Ovary (tissue), 3 donors: ENCODE measurements at regions not wholly inside any gene's neighbourhood (a gene's known extent, or its start where the extent isn't known, plus 50 kb on each side); places are given as distances from the start of the nearest gene placed in this dataset.

ENCODE experiments used
- EP300 ChIP-seq: sonication (generic); formaldehyde crosslinking; IDR thresholded peaks from one replicate; pipeline ENCODE4 v1.6.1; 2017; ENCODE audit warnings: antibody characterized with exemption
- POLR2A ChIP-seq: fragments of 450-650 bp; IDR thresholded peaks from one replicate; pipeline ENCODE4 v1.6.1; 2017; ENCODE audit warnings: antibody characterized with exemption, mild to moderate bottlenecking, moderate library complexity
- TF ChIP-seq, protein P1 (sequence below), 3 donors: fragments of 450-650 bp in 2 of 3; fragments of 200-600 bp in 1 of 3; IDR thresholded peaks; one replicate each; pipeline versions ENCODE4 v1.5.1 to v1.8.0; 2016 to 2022; ENCODE audit warnings: antibody characterized with exemption in 3 of 3, mild to moderate bottlenecking in 1 of 3
- donor health status: DM: no; HTN: no; CAD: no.

DNA sequence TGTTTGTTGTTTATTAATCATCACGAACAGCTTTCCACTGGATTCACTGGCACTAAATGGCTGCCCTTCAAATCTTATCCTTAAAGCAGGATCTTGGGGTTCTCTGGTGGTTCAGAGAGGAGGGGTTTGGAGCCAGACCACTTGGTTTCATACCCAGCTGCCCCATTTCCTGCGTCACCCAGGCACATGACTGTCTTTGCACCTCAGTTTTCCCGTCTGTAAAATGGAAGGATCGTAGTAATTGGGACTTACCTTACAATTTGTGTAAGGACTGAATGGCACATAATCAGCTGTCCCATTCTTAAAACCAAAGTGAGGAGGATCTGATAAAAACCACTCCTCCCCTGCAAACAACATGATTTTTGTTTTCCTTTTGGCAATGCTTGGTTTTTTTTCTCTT, 318.3 kb downstream of the ZNF536 start:
- TF ChIP-seq, protein P1, sequence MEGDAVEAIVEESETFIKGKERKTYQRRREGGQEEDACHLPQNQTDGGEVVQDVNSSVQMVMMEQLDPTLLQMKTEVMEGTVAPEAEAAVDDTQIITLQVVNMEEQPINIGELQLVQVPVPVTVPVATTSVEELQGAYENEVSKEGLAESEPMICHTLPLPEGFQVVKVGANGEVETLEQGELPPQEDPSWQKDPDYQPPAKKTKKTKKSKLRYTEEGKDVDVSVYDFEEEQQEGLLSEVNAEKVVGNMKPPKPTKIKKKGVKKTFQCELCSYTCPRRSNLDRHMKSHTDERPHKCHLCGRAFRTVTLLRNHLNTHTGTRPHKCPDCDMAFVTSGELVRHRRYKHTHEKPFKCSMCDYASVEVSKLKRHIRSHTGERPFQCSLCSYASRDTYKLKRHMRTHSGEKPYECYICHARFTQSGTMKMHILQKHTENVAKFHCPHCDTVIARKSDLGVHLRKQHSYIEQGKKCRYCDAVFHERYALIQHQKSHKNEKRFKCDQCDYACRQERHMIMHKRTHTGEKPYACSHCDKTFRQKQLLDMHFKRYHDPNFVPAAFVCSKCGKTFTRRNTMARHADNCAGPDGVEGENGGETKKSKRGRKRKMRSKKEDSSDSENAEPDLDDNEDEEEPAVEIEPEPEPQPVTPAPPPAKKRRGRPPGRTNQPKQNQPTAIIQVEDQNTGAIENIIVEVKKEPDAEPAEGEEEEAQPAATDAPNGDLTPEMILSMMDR (IDR thresholded peaks at IDR 0.05), result no peak
- TF ChIP-seq POLR2A (no peak), EP300 (no peak)
